HG02759 (cell line): ENCODE measurements at regions not wholly inside any gene's neighbourhood (a gene's known extent, or its start where the extent isn't known, plus 50 kb on each side); places are given as distances from the start of the nearest gene placed in this dataset.
"Not testable (repeated sequence)": the region's sequence is repeated elsewhere in the genome, so short reads cannot be mapped to it uniquely, and the experiment has no call there.

Source experiments
- ATAC-seq: cut with Tn5 transposase; IDR thresholded peaks from one replicate; pipeline ENCODE4 v1.9.1; 2021; ENCODE audit warnings: mild to moderate bottlenecking, moderate library complexity; ENCODE audit not compliant: unreplicated experiment

- ATAC-seq, result no peak
These were observed 203.1 kb downstream of the FBXO8 start for GRCh38 chr4:174080361-174080760.

DNA sequence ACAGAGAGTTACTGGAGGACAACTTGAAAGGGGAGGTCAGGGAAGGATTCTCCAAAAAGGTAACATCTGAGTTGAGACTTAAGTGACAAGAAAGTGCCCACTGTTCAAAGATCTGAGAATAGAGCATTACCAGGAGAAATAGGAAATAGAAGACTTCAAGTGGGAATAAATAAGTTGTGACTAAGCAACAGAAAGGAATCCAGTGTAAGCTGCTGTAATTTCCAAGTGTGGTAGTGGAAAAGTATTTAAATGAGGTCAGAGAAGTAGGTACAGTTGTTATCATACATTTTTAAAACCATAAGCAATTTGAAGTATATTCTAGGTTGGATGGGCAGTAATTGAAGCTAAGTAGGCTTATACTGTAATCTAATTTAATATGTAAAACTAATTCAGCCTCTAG is 211.9 kb downstream of the FBXO8 start:
- ATAC-seq, result no peak

DNA sequence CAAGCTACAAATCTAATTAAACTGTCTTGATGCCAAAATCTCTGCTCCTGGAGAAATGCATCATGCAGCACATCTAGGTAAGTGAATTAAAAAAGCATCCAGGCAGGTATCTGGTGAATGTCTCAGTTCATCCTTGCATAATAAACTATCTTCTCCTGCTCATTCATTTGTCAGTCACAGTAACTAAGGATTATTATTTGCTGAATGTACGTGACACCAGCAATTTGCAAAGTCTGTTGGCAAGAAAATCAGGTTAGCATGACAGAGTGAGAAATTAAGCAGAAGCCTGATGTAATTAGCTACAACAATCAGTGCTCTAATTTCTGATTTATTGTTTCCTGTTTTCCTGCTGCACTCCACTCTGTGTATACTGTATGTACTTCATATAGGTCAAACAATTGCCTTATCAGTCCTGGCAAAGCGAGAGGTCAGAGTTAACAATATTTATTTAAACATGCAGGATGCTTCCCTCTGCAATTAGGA is 213.6 kb downstream of the FBXO8 start:
- no peak for ATAC-seq

GRCh38 chr4:174066611-174067205 is 216.8 kb downstream of the FBXO8 start:
- no peak for ATAC-seq

- no peak for ATAC-seq
These were observed 220.6 kb downstream of the FBXO8 start for GRCh38 chr4:174062831-174063230.

GRCh38 chr4:174061026-174061425 is 222.4 kb downstream of the FBXO8 start:
- ATAC-seq, result no peak

- ATAC-seq, result no peak
These were observed 224.6 kb downstream of the FBXO8 start for GRCh38 chr4:174058846-174059245.

DNA sequence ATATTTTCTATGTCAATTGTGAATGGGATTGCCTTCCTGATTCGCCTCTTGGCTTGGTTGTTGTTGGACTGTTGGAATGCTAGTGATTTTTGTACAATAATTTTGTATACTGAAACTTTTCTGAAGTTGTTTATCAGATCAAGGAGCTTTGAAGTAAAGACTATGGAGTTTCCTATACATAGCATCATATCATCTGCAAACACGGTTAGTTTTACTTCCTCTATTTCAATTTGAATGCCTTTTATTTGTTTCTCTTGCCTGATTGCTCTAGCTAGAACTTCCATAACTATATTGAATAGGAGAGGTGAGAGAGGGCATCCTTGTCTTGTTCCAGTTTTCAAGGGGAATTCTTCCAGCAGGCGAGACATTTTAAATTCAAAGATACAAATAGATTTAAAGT is 226.5 kb downstream of the FBXO8 start:
- no peak for ATAC-seq

DNA sequence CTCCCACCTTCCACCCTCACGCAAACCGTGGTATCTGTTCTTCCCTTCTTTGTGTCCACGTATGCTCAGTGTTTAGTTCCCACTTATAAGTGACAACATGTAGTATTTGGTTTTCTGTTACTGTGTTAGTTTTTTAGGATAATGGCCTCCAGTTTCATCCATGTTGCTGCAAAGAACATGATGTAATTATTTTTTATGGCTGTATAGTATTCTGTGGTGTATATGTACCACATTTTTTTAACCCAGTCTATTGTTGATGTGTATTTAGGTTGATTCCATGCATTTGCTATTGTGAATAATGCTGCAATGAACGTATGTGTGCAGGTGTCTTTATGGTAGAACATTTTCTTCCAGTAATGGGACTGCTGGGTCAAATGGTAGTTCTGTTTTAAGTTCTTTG is 228.1 kb downstream of the FBXO8 start:
- ATAC-seq, result no peak

DNA sequence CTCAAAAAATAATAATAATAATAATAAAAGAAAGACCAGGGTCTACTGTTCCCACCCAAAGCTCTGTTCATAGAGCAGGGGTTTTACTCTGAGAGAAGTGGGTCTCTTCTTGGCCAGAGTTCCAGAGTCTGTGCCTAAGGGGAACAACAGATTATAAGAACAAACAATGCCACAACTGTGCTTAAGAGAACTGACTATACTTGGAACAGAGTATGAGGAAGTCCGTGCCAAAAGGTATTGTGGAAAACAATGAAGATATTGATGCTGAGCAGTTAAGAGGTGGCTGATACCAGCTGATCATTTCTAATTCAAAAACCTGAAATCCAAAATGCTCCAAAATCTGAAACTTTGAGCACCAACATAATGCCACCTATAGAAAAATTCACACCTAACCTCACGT is 229.6 kb downstream of the FBXO8 start:
- no peak for ATAC-seq

- no peak for ATAC-seq
These were observed 236.1 kb downstream of the FBXO8 start for GRCh38 chr4:174047363-174047762.

GRCh38 chr4:174045829-174046228 is 237.6 kb downstream of the FBXO8 start:
- not testable (repeated sequence) for ATAC-seq

DNA sequence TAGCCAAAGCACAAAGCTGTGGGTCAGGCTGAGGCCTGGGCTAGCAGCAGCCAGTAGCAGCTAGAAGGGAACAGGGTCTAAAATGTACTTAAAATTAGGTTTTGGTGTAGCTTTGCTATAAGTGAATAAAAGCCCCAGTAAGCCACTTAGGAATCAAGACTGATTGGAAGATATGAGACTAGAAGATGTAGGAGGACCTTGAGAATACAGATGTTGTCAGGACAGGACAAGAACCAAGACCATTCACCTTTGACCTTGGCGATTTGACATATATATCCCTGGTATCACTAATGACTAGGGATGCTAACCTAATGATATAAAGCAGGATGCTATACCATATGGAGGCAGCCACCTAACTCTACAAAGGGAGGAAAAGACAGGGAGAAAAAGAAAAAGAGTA is 238.1 kb downstream of the FBXO8 start:
- ATAC-seq, result no peak

DNA sequence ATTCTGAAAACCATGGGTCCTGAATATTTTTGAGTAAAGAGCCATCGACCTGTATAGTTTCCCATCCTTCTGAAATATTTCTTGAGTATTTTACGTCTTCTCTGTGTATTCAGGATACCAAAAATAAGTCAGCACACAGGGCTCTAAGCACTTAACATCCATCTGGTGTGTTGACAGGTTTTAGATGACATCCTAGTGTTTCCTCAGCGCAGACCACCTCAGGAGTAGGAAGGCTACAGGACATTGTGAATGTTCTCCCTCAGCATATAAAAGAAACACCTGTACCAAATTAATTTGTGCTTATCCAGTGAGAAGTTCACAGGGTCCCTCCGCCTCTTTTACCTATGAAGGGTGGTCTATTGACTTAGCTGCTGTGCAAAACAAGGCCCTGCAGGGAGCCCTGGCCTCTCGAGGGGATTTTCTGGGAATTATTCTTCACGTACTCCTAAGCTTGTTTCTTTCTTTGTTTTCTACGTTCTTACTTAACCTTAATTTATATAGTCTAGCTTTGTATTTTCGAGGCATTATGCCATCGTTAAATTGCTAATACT is 241.8 kb downstream of the FBXO8 start:
- no peak for ATAC-seq

GRCh38 chr4:174040287-174040686 is 243.2 kb downstream of the FBXO8 start:
- no peak for ATAC-seq

GRCh38 chr4:174038481-174038880 is 245.0 kb downstream of the FBXO8 start:
- ATAC-seq, result no peak

DNA sequence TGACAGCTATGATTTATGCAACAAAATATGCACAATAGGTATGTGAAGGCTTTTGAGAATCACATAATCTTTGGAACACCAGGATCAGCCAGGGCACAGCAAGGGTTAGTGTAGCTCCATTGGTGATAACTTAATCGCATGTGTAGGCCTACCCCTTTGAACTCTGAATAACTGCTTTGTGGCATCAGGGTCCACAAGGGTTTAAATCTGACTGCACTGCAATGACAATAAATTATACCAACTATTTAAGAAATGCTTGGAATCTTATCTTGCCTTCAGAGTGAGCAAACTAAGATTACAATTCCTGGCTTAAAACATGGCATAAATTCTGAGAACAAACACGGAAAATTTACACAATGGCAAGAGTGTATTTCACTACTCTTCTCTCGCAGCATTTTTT is 245.8 kb downstream of the FBXO8 start:
- ATAC-seq, result no peak

DNA sequence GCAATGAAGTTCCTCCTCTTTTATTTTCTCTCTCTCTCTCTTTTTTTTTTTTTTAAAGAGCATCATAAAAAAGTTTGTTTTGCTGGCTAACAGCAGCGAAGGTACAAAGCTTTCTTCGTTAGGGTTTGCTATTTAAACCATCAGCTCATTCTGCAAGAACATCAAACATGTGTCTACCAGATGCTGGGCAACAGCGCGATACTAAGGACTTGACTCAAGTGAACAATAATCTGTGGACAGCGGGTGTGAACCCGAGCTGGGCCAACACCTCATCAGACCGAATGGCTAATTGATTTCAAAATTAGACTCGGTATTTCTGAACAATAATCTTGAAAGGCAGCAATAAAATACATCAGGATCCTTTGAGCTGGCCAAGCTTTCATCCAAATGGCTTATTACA is 246.4 kb downstream of the FBXO8 start:
- no peak for ATAC-seq

DNA sequence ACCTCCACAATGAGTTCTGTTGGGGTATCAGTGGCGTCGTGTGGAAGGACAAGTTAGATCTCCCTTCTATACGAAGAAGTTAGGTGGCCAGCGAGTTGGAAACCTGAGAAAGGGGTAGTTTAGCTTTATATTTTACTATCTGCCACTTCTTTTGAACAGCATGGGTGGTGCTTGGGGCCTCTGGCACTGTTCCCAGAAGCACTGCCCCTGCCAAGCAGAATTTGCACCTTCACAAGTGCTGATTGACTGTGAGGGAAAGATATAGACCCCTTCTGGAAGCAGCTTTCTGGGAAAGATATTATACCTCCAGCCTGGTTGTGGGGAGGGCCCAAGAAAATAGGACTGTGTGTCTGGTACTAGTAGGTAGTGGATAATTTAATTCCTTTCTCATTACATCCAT is 246.9 kb downstream of the FBXO8 start:
- no peak for ATAC-seq

- ATAC-seq, result no peak
These were observed 247.4 kb downstream of the FBXO8 start for GRCh38 chr4:174036111-174036510.

DNA sequence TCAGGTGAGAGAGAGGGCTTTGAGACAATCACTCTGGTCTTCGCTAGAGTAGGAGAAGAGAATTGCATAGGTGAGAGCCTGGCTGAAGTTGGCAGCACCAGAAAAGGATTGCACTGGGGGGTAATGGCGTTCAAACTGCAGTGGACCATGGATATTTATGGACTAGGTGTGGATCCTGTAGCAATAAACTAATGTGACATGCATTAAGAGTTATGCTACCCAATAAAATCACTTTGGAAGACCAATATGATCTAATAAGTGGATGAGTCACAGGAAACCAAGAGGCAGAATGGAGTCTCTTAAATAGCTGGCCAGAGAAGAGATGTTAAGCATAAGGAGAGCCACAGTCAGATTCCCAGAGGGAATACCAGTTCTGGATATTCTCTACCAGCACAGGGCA is 259.8 kb downstream of the FBXO8 start:
- no peak for ATAC-seq

DNA sequence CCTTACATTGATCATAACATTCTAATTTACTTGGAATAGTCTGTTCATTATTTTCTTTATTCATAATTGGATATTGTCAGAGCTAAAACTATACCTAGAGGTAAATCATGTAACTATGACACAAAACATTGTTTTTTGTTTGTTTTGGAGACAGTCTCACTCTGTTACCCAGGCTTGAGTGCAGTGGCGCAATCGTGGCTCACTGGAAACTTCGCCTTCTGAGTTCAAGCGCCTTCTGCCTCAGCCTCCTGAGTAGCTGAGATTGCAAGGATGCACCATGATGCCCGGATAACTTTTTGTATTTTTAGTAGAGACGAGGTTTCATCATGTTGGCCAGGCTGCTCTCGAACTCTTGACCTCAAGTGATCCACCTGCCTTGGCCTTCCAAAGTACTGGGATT is 265.2 kb downstream of the FBXO8 start:
- no peak for ATAC-seq

- ATAC-seq, result no peak
These were observed 267.2 kb downstream of the FBXO8 start for GRCh38 chr4:174016251-174016650.
